ENCODE measurements at regions not wholly inside any gene's neighbourhood (a gene's known extent, or its start where the extent isn't known, plus 50 kb on each side); places are given as distances from the start of the nearest gene placed in this dataset.
A peak's percentile ranks its signal among the peaks of the same experiment; 100 is the strongest.

DNA sequence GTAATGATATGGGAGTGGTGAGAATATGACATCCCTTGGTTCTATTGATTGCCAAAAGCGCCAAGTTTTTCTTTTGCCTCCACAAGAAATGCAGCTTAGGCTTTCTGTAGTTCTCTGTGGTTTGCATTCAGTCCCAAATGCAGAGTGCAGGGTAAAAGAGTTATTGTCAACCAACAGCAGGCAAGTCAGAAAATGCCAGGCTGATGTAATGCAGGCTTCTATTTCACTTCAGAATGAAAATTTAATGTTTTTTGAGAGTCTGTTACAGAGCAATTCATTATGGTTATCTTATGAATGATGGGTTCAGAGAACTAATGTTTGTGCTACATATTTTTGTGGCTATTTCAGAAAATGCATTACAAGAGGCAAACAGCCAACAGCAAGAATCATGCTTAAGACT is 293.5 kb downstream of the CENPW start:
- no peak for DNase-seq (ENCODE audit: insufficient read length, low spot score)
- TF ChIP-seq, protein P1, sequence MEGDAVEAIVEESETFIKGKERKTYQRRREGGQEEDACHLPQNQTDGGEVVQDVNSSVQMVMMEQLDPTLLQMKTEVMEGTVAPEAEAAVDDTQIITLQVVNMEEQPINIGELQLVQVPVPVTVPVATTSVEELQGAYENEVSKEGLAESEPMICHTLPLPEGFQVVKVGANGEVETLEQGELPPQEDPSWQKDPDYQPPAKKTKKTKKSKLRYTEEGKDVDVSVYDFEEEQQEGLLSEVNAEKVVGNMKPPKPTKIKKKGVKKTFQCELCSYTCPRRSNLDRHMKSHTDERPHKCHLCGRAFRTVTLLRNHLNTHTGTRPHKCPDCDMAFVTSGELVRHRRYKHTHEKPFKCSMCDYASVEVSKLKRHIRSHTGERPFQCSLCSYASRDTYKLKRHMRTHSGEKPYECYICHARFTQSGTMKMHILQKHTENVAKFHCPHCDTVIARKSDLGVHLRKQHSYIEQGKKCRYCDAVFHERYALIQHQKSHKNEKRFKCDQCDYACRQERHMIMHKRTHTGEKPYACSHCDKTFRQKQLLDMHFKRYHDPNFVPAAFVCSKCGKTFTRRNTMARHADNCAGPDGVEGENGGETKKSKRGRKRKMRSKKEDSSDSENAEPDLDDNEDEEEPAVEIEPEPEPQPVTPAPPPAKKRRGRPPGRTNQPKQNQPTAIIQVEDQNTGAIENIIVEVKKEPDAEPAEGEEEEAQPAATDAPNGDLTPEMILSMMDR (IDR thresholded peaks at IDR 0.05; ENCODE audit: insufficient read depth, missing control alignments), result no peak
- no peak for FAIRE-seq

DNA sequence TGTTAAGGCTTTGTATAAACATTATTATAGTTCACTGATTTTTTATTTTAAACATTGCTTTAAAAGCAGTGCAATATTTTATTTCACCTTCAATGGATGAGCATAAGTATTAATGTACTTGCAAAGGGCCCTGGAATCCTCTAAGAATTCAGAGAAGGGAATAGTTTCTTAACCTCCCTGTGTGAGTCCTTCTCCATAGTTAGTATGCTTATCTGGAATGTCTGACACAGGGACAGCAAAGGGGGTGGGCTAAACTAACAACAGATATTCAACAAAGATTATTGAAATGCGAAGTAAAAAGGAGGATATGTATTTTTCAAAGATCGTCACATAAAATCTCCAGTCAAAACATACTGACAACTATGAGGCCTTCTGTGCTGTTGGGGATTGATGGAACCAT is 300.4 kb downstream of the CENPW start:
- TF ChIP-seq, protein P1 (IDR thresholded peaks at IDR 0.05; ENCODE audit: insufficient read depth, missing control alignments), result no peak
- FAIRE-seq, result no peak
- DNase-seq (ENCODE audit: insufficient read length, low spot score), result no peak

DNA sequence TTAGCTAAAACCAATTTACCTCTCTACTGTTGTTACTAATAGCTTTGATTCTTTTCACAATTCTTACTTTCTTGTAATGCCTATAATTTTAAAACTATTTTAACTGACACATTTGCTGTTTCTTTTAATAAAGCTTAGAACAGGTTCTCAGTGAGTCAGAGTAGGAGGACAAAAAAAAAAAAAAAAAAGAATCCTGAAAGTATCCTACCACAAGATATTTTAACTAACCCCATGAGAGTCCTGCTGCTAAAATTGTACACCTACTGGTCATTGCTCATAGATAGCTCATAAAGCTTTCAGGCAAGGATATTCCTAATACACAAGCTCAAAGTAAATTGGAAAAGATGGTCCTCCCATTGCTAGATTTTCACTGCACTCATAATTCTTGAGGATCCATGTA is 301.0 kb downstream of the CENPW start:
- DNase-seq (ENCODE audit: insufficient read length, low spot score) (no peak), FAIRE-seq (no peak)
- TF ChIP-seq, protein P1 (IDR thresholded peaks at IDR 0.05; ENCODE audit: insufficient read depth, missing control alignments), result no peak

DNA sequence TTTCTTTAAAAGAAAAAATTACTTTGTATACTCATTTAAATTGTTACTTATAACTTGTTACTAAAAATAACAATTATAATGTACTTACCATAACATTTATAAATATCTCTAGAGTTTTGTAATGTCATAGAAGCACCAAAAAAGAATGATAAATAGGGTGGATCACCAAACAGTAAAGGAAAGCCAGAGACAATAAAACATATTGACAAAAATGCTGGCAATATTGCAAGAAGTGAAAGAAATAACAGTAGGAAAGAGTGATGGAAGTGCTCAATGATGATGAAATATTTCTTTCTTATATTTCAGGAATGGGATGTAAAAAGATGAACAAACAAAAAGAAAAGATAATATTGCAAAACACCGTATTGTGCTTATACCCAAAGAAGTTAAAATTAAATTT is 301.7 kb downstream of the CENPW start:
- TF ChIP-seq, protein P1 (IDR thresholded peaks at IDR 0.05; ENCODE audit: insufficient read depth, missing control alignments), result no peak
- no peak for FAIRE-seq
- DNase-seq (ENCODE audit: insufficient read length, low spot score), result no peak

DNA sequence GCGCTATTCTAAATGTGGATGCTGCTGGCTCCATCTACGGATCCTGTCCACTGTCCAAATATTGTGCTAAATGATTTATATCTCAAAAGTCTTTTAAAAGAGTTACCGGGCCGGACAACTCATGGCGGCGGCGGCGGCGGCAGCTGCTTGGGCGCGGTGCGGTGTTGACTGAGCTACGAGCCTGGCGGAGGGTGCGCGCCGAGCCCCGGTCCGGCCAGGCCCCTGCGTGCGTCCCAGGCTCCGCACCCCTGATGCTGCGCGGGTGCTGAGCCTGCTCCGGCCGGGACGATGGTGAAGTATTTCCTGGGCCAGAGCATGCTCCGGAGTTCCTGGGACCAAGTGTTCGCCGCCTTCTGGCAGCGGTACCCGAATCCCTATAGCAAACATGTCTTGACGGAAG is 303.4 kb downstream of the CENPW start:
- FAIRE-seq (no peak), DNase-seq (ENCODE audit: insufficient read length, low spot score) (no peak)

DNA sequence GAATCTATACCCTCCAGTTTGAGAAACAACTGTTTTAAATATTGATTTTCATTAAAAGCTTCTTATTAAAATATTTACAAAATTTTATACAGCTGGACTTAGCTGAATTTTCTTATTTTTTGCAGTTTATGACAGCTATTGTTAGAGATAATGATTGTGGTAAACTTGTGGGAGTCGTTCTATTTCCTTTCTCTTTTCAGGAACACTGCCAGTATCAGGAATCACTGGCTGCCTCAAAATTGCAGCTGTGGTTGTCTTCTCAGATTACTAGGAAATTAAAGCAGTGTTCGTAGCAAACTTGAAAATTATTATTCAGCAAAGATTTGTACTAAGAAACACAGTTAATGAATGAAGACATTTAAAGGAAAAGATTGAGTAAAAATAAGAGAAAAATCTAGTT is 311.0 kb downstream of the CENPW start:
- TF ChIP-seq, protein P1 (IDR thresholded peaks at IDR 0.05; ENCODE audit: insufficient read depth, missing control alignments), result no peak
- FAIRE-seq (no peak), DNase-seq (ENCODE audit: insufficient read length, low spot score) (no peak)

More for the DNA sequence above, 303.4 kb downstream of the CENPW start:
- TF ChIP-seq, protein P1 (IDR thresholded peaks at IDR 0.05; ENCODE audit: insufficient read depth, missing control alignments), result no peak

DNA sequence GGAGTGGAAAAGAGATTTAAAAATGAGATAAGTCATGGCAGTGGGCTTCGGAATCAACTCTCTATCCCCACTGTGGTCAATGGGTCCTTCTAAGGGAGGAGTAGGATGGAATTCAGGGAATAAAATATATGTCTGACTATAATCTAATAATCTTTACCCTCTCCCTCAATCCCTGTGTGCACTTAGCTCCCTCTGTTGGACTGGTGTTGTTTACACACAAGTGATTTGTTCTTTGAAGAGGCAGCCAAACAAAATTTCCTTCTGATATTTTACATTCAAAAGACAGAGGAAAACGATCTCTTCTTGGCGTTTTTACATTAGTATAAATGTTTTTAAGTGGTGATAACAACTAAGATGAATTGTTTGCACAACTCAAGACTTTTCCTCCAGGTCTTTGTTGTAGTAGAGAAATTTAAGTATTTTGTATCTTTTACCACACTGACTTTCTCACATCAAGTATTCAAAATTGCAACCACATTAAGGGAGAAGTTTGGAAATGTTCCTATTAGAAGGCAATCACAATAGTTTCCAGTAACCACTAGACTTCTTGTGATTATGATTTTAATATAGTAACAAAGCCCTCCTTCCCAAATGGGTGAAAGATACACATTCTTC is 317.8 kb downstream of the CENPW start:
- TF ChIP-seq, protein P1 (IDR thresholded peaks at IDR 0.05; ENCODE audit: insufficient read depth, missing control alignments), result peak; percentile 71
- DNase-seq (ENCODE audit: insufficient read length, low spot score) (no peak), FAIRE-seq (peak; percentile 68)

Measured in D721Med (cell line).